GM12878 (cell line): ENCODE measurements at regions not wholly inside any gene's neighbourhood (a gene's known extent, or its start where the extent isn't known, plus 50 kb on each side); places are given as distances from the start of the nearest gene placed in this dataset.

Experiments
- ATAC-seq: fragments of 200-7000 bp; cut with Tn5 transposase; 3 replicates; pipeline ENCODE4 v1.9.1; 2020; ENCODE audit warnings: mild to moderate bottlenecking, moderate library complexity
- BruUV-seq: library from RNA; stranded (reverse); fragments of 400-500 nt; replicated peaks from 2 replicates; lab custom pipeline; 2021; lab: Mats Ljungman, UMichigan
- CTCF ChIA-PET: fragments of 300-600 bp; sonication (Branson Sonifier 250); formaldehyde crosslinking; extraction: SDS; loops from one replicate; lab custom pipeline; 2021; ENCODE audit warnings: inconsistent platforms; lab: Yijun Ruan, JAX
- POLR2A ChIA-PET: fragments of 350-600 bp; formaldehyde crosslinking; extraction: SDS; loops from one replicate; lab custom pipeline; 2021; ENCODE audit warnings: inconsistent platforms; lab: Charles Lee
- RAD21 ChIA-PET: fragments of 300-600 bp; sonication (Branson Sonifier 250); formaldehyde crosslinking; loops from one replicate; lab custom pipeline; 2023; ENCODE audit warnings: antibody characterized with exemption; ENCODE audit not compliant: unreplicated experiment; lab: Charles Lee
- SMC1A ChIA-PET: fragments of 300-600 bp; sonication (Branson Sonifier 250); formaldehyde crosslinking; loops from one replicate; lab custom pipeline; 2023; ENCODE audit not compliant: unreplicated experiment, uncharacterized antibody; lab: Charles Lee
- DNase-seq: peaks from one replicate; pipeline ENCODE4 v3.0.0-alpha.2; 2011; ENCODE audit warnings: low read depth, low spot score
- FAIRE-seq: peaks from 3 replicates; lab custom pipeline; 2011; peaks lifted over from hg19 to GRCh38; lab: Jason Lieb, UNC
- H2AFZ ChIP-seq: 2 replicates; pipeline ENCODE4 v1.6.0; 2011; ENCODE audit warnings: low read depth, low read length, control low read depth; ENCODE audit not compliant: control insufficient read depth
- H3K27ac ChIP-seq: 2 replicates; pipeline ENCODE4 v1.5.1; 2011; ENCODE audit warnings: control low read depth; ENCODE audit not compliant: control insufficient read depth, insufficient read depth
- H3K27me3 ChIP-seq, 2 experiments: replicated peaks in 1 of 2; 2 replicates each; pipeline versions ENCODE4 v1.6.0 to v1.6.1; 2011; ENCODE audit warnings: low read length in 1 of 2; ENCODE audit not compliant: control insufficient read depth in 2 of 2, insufficient read depth in 2 of 2
- H3K36me3 ChIP-seq, 2 experiments: 2 replicates each; pipeline ENCODE4 v1.5.1; 2011; ENCODE audit warnings: low read length in 1 of 2; ENCODE audit not compliant: control insufficient read depth in 2 of 2, insufficient read depth in 2 of 2
- H3K4me1 ChIP-seq: 2 replicates; pipeline ENCODE4 v1.6.1; 2011; ENCODE audit warnings: mild to moderate bottlenecking, low read length, moderate library complexity, mixed read lengths; ENCODE audit not compliant: control insufficient read depth, insufficient read depth
- H3K4me2 ChIP-seq: 2 replicates; pipeline ENCODE4 v1.6.0; 2011; ENCODE audit warnings: control low read depth; ENCODE audit not compliant: control insufficient read depth, insufficient read depth
- H3K4me3 ChIP-seq: fragments of 200-600 bp; sonication (generic); 2 replicates; pipeline ENCODE4 v1.5.1; 2016
- H3K79me2 ChIP-seq: 2 replicates; pipeline ENCODE4 v1.6.0; 2011; ENCODE audit warnings: low read length; ENCODE audit not compliant: control insufficient read depth, insufficient read depth
- H3K9ac ChIP-seq: 2 replicates; pipeline ENCODE4 v1.8.0; 2011; ENCODE audit warnings: low read length, control low read depth, mixed read lengths; ENCODE audit not compliant: control insufficient read depth, insufficient read depth
- H3K9me3 ChIP-seq: replicated peaks from 3 replicates; pipeline ENCODE4 v1.5.1; 2011; ENCODE audit warnings: mild to moderate bottlenecking, low read length; ENCODE audit not compliant: control insufficient read depth, insufficient read depth
- H4K20me1 ChIP-seq: 2 replicates; pipeline ENCODE4 v1.6.0; 2011; ENCODE audit not compliant: control insufficient read depth, insufficient read depth
- BCL11A ChIP-seq: IDR thresholded peaks from 2 replicates; pipeline ENCODE4 v1.6.1; 2011; ENCODE audit warnings: low read depth, low read length
- BMI1 ChIP-seq: fragments of 450-650 bp; IDR thresholded peaks from 2 replicates; pipeline ENCODE4 v1.6.1; 2016; ENCODE audit warnings: mild to moderate bottlenecking, moderate library complexity, borderline replicate concordance
- EZH2 ChIP-seq: IDR thresholded peaks from 2 replicates; pipeline ENCODE4 v1.6.1; 2012; ENCODE audit warnings: low read depth, mild to moderate bottlenecking, control low read depth, inconsistent platforms, low read length, borderline replicate concordance; ENCODE audit not compliant: control insufficient read depth
- GATAD2B ChIP-seq: fragments of 450-650 bp; conservative IDR thresholded peaks from 2 replicates; pipeline ENCODE4 v1.6.1; 2017; ENCODE audit warnings: low read depth, mild to moderate bottlenecking, moderate library complexity
- HCFC1 ChIP-seq: fragments of 150-350 bp; IDR thresholded peaks from 2 replicates; pipeline ENCODE4 v1.6.1; 2014; ENCODE audit warnings: low read length
- HDGF ChIP-seq: fragments of 450-650 bp; IDR thresholded peaks from 2 replicates; pipeline ENCODE4 v1.6.1; 2016; ENCODE audit warnings: antibody characterized with exemption
- IRF4 ChIP-seq: IDR thresholded peaks from 2 replicates; pipeline ENCODE4 v1.6.1; 2011; ENCODE audit warnings: low read depth, low read length
- KDM1A ChIP-seq: fragments of 200-600 bp; sonication (generic); IDR thresholded peaks from 2 replicates; pipeline ENCODE4 v1.6.1; 2016; ENCODE audit warnings: borderline replicate concordance
- STAT3 ChIP-seq: IDR thresholded peaks from 2 replicates; pipeline ENCODE4 v1.6.1; 2011; ENCODE audit warnings: low read depth, low read length, improper control_type of control experiment
- TAF1 ChIP-seq: IDR thresholded peaks from 2 replicates; pipeline ENCODE4 v1.6.1; 2011; ENCODE audit warnings: mild to moderate bottlenecking, low read depth, low read length, borderline replicate concordance
- WGBS: methylation state at CpG from one replicate; pipeline ENCODE4 v1.1.6; 2016; ENCODE audit warnings: low lambda C conversion rate; ENCODE audit not compliant: insufficient replicate concordance, insufficient coverage; ENCODE audit errors: missing lambda C conversion rate; 5-methylcytosine and 5-hydroxymethylcytosine counted together
- in situ Hi-C: fragments of 300-500 bp; cut with MboI; formaldehyde crosslinking; loops from 9 replicates; pipeline ENCODE4 v1.14.3; 2018; ENCODE audit warnings: mixed read lengths
- intact Hi-C: fragments of 100-400 bp; cut with micrococcal nuclease; formaldehyde crosslinking; loops from one replicate; pipeline ENCODE4 v1.14.2; 2022; ENCODE audit not compliant: unreplicated experiment
- TF ChIP-seq, protein P1 (sequence below): fragments of 150-350 bp; IDR thresholded peaks from 2 replicates; pipeline ENCODE4 v1.6.1; 2014; ENCODE audit warnings: mild to moderate bottlenecking, low read depth, low read length
- TF ChIP-seq, protein P2 (sequence below): fragments of 450-650 bp; IDR thresholded peaks from 2 replicates; pipeline ENCODE4 v1.6.1; 2017; ENCODE audit warnings: antibody characterized with exemption, mild to moderate bottlenecking, moderate library complexity
- TF ChIP-seq, protein P3 (sequence below): fragments of 450-650 bp; IDR thresholded peaks from 2 replicates; pipeline ENCODE4 v1.6.1; 2016; ENCODE audit warnings: mild to moderate bottlenecking

GRCh38 chr15:77905301-77905920 lies 172.1 kb downstream of the TBC1D2B start:
- H3K4me1 ChIP-seq: no peaks in the 10 kb centered on the region
- no TSS peak for BruUV-seq
- H3K27me3 ChIP-seq: no peaks in the 10 kb centered on the region; a peak in 1 of 4 replicates
- ChIA-PET POLR2A (no interaction called here), SMC1A (no interaction called here), CTCF (interaction anchor here (0.6 to 1.8 kb wide), 4 partner anchors 13 to 208 kb away, joined by 3 to 4 read pairs (median 3); no protein-coding TSS in a partner anchor), RAD21 (no interaction called here)
- H3K9me3 ChIP-seq: no peaks in the 10 kb centered on the region
- H4K20me1 ChIP-seq: no peaks in the 10 kb centered on the region
- no peak overlapping the region for H3K9ac ChIP-seq
- DNase-seq (no peak), ATAC-seq (no peak), FAIRE-seq (no peak)
- in situ Hi-C loops (no loop called here), intact Hi-C loops (loop anchor here (10.0 kb wide), 1 partner anchor 49 kb away; no protein-coding TSS in a partner anchor)
- H3K4me2 ChIP-seq: no peak overlapping the region
- H3K27ac ChIP-seq: no peak overlapping the region
- H3K4me3 ChIP-seq: no peak overlapping the region
- TF ChIP-seq KDM1A (no peak), GATAD2B (no peak), EZH2 (no peak), BMI1 (no peak), HCFC1 (no peak), BCL11A (no peak), HDGF (no peak), STAT3 (no peak), IRF4 (no peak), TAF1 (no peak)
- TF ChIP-seq, protein P1, sequence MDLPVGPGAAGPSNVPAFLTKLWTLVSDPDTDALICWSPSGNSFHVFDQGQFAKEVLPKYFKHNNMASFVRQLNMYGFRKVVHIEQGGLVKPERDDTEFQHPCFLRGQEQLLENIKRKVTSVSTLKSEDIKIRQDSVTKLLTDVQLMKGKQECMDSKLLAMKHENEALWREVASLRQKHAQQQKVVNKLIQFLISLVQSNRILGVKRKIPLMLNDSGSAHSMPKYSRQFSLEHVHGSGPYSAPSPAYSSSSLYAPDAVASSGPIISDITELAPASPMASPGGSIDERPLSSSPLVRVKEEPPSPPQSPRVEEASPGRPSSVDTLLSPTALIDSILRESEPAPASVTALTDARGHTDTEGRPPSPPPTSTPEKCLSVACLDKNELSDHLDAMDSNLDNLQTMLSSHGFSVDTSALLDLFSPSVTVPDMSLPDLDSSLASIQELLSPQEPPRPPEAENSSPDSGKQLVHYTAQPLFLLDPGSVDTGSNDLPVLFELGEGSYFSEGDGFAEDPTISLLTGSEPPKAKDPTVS: no peak
- TF ChIP-seq, protein P2, sequence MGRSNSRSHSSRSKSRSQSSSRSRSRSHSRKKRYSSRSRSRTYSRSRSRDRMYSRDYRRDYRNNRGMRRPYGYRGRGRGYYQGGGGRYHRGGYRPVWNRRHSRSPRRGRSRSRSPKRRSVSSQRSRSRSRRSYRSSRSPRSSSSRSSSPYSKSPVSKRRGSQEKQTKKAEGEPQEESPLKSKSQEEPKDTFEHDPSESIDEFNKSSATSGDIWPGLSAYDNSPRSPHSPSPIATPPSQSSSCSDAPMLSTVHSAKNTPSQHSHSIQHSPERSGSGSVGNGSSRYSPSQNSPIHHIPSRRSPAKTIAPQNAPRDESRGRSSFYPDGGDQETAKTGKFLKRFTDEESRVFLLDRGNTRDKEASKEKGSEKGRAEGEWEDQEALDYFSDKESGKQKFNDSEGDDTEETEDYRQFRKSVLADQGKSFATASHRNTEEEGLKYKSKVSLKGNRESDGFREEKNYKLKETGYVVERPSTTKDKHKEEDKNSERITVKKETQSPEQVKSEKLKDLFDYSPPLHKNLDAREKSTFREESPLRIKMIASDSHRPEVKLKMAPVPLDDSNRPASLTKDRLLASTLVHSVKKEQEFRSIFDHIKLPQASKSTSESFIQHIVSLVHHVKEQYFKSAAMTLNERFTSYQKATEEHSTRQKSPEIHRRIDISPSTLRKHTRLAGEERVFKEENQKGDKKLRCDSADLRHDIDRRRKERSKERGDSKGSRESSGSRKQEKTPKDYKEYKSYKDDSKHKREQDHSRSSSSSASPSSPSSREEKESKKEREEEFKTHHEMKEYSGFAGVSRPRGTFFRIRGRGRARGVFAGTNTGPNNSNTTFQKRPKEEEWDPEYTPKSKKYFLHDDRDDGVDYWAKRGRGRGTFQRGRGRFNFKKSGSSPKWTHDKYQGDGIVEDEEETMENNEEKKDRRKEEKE: no peak
- TF ChIP-seq, protein P3, sequence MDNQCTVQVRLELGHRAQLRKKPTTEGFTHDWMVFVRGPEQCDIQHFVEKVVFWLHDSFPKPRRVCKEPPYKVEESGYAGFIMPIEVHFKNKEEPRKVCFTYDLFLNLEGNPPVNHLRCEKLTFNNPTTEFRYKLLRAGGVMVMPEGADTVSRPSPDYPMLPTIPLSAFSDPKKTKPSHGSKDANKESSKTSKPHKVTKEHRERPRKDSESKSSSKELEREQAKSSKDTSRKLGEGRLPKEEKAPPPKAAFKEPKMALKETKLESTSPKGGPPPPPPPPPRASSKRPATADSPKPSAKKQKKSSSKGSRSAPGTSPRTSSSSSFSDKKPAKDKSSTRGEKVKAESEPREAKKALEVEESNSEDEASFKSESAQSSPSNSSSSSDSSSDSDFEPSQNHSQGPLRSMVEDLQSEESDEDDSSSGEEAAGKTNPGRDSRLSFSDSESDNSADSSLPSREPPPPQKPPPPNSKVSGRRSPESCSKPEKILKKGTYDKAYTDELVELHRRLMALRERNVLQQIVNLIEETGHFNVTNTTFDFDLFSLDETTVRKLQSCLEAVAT: no peak
- H3K79me2 ChIP-seq: no peaks in the 10 kb centered on the region
- WGBS: 52% methylated on average over 13 of the region's 13 CpGs
- H3K36me3 ChIP-seq: no peaks in the 10 kb centered on the region
- no peak overlapping the region for H2AFZ ChIP-seq
